Endothelial cell of umbilical vein (primary cell): ENCODE measurements at regions not wholly inside any gene's neighbourhood (a gene's known extent, or its start where the extent isn't known, plus 50 kb on each side); places are given as distances from the start of the nearest gene placed in this dataset.

Source experiments
- BruUV-seq: library from RNA; stranded (reverse); fragments of 400-500 nt; replicated peaks from 2 replicates; lab custom pipeline; 2021; lab: Mats Ljungman, UMichigan
- CTCF ChIA-PET: fragments of 300-600, 350-600 bp; sonication (Branson Sonifier 250); formaldehyde crosslinking; loops from one replicate; lab custom pipeline; 2021; ENCODE audit warnings: antibody characterized with exemption, inconsistent platforms; lab: Charles Lee
- POLR2A ChIA-PET: fragments of 300-600, 350-600 bp; sonication (Branson Sonifier 250); formaldehyde crosslinking; loops from one replicate; lab custom pipeline; 2021; ENCODE audit warnings: antibody characterized with exemption, inconsistent platforms; lab: Charles Lee
- DNase-seq: peaks from one replicate; pipeline ENCODE4 v3.0.0-alpha.2; 2011; ENCODE audit warnings: low read depth, low spot score
- FAIRE-seq: peaks from 2 replicates; lab custom pipeline; 2011; peaks lifted over from hg19 to GRCh38; lab: Jason Lieb, UNC
- H2AFZ ChIP-seq: 2 replicates; pipeline ENCODE4 v1.6.0; 2012; ENCODE audit warnings: low read depth, low read length, control low read depth, inconsistent platforms
- H3K27ac ChIP-seq: 2 replicates; pipeline ENCODE4 v1.5.1; 2011; ENCODE audit warnings: low read depth, mild to moderate bottlenecking, control low read depth, low read length, moderate library complexity; ENCODE audit not compliant: insufficient read depth
- H3K27me3 ChIP-seq, 2 experiments: 2 replicates each; pipeline versions ENCODE4 v1.6.0 to v1.6.1; 2011; ENCODE audit warnings: low read length in 2 of 2, mixed read lengths in 1 of 2; ENCODE audit not compliant: control insufficient read depth in 2 of 2, insufficient read depth in 2 of 2
- H3K36me3 ChIP-seq, 2 experiments: 2 replicates in 1 of 2; 3 replicates in 1 of 2; pipeline ENCODE4 v1.5.1; 2011; ENCODE audit warnings: low read length in 2 of 2, mild to moderate bottlenecking in 1 of 2, moderate library complexity in 1 of 2; ENCODE audit not compliant: control insufficient read depth in 2 of 2, insufficient read depth in 2 of 2; ENCODE audit errors: extremely low read depth in 1 of 2
- H3K4me1 ChIP-seq: 3 replicates; pipeline ENCODE4 v1.5.1; 2011; ENCODE audit warnings: mild to moderate bottlenecking, low read length; ENCODE audit not compliant: control insufficient read depth, insufficient read depth; ENCODE audit errors: extremely low read depth
- H3K4me2 ChIP-seq: 2 replicates; pipeline ENCODE4 v1.6.1; 2011; ENCODE audit warnings: low read length, control low read depth, mixed read lengths; ENCODE audit not compliant: insufficient read depth
- H3K4me3 ChIP-seq, 3 experiments: fragments of 200-600 bp in 1 of 3; sonication (generic), shearing (Covaris generic) in 1 of 3; replicated peaks in 1 of 3; 2 replicates each; pipeline ENCODE4 v1.5.1; 2011 to 2016; ENCODE audit warnings: control low read depth in 3 of 3, low read length in 3 of 3, mild to moderate bottlenecking in 2 of 3, inconsistent platforms in 1 of 3, low read depth in 1 of 3, moderate library complexity in 1 of 3; ENCODE audit not compliant: insufficient read depth in 1 of 3
- H3K79me2 ChIP-seq: 2 replicates; pipeline ENCODE4 v1.6.0; 2012; ENCODE audit warnings: low read length, inconsistent platforms; ENCODE audit not compliant: control insufficient read depth, insufficient read depth
- H3K9ac ChIP-seq: replicated peaks from 2 replicates; pipeline ENCODE3; 2011; ENCODE audit warnings: low read length, control low read depth; ENCODE audit not compliant: insufficient read depth; ENCODE audit errors: extremely low read depth
- H3K9me1 ChIP-seq: replicated peaks from 3 replicates; pipeline ENCODE4 v1.6.0; 2011; ENCODE audit warnings: mild to moderate bottlenecking, low read length; ENCODE audit not compliant: control insufficient read depth, insufficient read depth; ENCODE audit errors: extremely low read depth
- H3K9me3 ChIP-seq: replicated peaks from 2 replicates; pipeline ENCODE4 v1.5.1; 2012; ENCODE audit warnings: low read length, inconsistent platforms; ENCODE audit not compliant: control insufficient read depth, insufficient read depth
- H4K20me1 ChIP-seq: replicated peaks from 2 replicates; pipeline ENCODE3; 2011; ENCODE audit warnings: mild to moderate bottlenecking, low read length; ENCODE audit not compliant: control insufficient read depth, insufficient read depth; ENCODE audit errors: extremely low read depth
- CTCF ChIP-seq, 2 donors: IDR thresholded peaks; 1 replicate in 1 of 2; 2 replicates in 1 of 2; pipeline ENCODE4 v1.5.1; 2011; ENCODE audit warnings: low read length in 2 of 2, mild to moderate bottlenecking in 2 of 2, moderate library complexity in 2 of 2, control low read depth in 1 of 2, inconsistent platforms in 1 of 2, low read depth in 1 of 2; ENCODE audit not compliant: insufficient read depth in 1 of 2; ENCODE audit errors: extremely low read depth in 1 of 2
- EZH2 ChIP-seq: IDR thresholded peaks from 2 replicates; pipeline ENCODE4 v1.6.1; 2012; ENCODE audit warnings: borderline replicate concordance, low read depth, mild to moderate bottlenecking, moderate library complexity, low read length, inconsistent platforms; ENCODE audit not compliant: severe bottlenecking
- FOS ChIP-seq: IDR thresholded peaks from 2 replicates; pipeline ENCODE4 v1.6.1; 2011; ENCODE audit warnings: mild to moderate bottlenecking, low read length, moderate library complexity, borderline replicate concordance; ENCODE audit not compliant: insufficient read depth
- GATA2 ChIP-seq: IDR thresholded peaks from 2 replicates; pipeline ENCODE4 v1.7.0; 2011; ENCODE audit warnings: low read depth, mild to moderate bottlenecking, moderate library complexity, mixed read lengths, low read length; ENCODE audit not compliant: insufficient read length, insufficient read depth
- JUN ChIP-seq: IDR thresholded peaks from 2 replicates; pipeline ENCODE4 v1.6.1; 2011; ENCODE audit warnings: borderline replicate concordance, low read depth; ENCODE audit not compliant: insufficient read length, insufficient read depth
- MYC ChIP-seq: IDR thresholded peaks from one replicate; pipeline ENCODE4 v1.6.1; 2011; ENCODE audit warnings: mild to moderate bottlenecking, low read depth, low read length
- POLR2A ChIP-seq: IDR thresholded peaks from 2 replicates; pipeline ENCODE4 v1.6.1; 2012; ENCODE audit warnings: low read depth, mild to moderate bottlenecking, control low read depth, low read length
- POLR2AphosphoS5 ChIP-seq: IDR thresholded peaks from 2 replicates; pipeline ENCODE4 v1.6.1; 2012; ENCODE audit warnings: low read depth, mild to moderate bottlenecking, control low read depth, low read length, moderate library complexity; ENCODE audit not compliant: insufficient read depth
- dilution Hi-C: fragments of 300-500 bp; cut with MboI; formaldehyde crosslinking; loops from one replicate; pipeline ENCODE4 v1.15.0; 2019; ENCODE audit warnings: low sequenced_read_pairs; ENCODE audit not compliant: extremely low pct_ligation_motif_present
- intact Hi-C: fragments of 100-400 bp; cut with micrococcal nuclease; formaldehyde crosslinking; loops from one replicate; pipeline ENCODE4 v1.10.0; 2022
- TF ChIP-seq, protein P1 (sequence below): IDR thresholded peaks from 2 replicates; pipeline ENCODE4 v1.6.1; 2011; ENCODE audit not compliant: insufficient read depth, insufficient read length

DNA sequence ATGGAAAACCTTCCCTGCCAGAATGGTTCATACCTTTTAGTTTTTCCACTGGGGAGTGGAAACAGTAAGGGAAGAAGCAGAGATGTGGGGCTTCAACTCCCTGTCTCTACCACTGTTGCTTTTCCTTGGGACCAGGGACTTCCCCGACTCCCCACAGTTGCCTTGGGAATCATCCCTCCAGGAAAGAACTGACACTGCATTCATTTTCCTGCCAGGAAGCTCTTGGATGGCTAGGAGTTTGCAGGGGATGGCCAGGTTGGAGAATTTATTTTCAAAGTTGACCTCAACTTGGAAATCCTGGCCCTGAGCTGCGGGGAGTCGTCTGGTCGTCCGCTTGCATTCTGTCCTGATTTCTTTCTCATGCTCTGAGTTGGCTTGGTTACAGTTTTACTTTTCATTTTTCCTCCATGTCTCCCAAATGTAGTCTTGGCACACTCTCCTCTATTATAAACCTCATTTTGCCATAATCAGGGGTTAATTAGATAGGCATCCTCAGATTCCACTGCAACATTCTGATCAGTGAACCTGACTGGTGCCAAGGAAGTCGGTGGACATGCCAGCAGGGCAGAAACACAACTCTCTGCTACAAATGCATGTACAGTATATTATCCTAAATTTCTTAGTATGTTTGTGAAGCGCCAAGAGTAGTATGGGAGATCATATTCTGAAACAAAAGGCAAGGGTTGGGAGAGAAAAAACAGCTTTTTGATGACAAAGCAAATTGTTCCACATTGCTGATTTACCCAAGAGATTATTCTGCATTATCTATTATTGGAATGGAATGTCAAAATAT is 220.5 kb upstream of the XYLT1 start:
- no peak overlapping the region for H3K27ac ChIP-seq
- dilution Hi-C loops: no loop called here
- POLR2A ChIA-PET: no interaction called here

More for the DNA sequence above, 220.5 kb upstream of the XYLT1 start:
- no peak for TF ChIP-seq POLR2A
- TF ChIP-seq FOS: no peak
- no peak for TF ChIP-seq GATA2
- TF ChIP-seq, protein P1, sequence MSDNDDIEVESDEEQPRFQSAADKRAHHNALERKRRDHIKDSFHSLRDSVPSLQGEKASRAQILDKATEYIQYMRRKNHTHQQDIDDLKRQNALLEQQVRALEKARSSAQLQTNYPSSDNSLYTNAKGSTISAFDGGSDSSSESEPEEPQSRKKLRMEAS: no peak
- no peak for TF ChIP-seq EZH2
- no peak for TF ChIP-seq CTCF (IDR thresholded peaks at IDR 0.05; ENCODE audit: extremely low read depth in 1 of 2, insufficient read depth in 1 of 2, low read depth in 1 of 2, low read length in 2 of 2)
- no peak for TF ChIP-seq MYC
- TF ChIP-seq POLR2AphosphoS5: no peak
- no peak for TF ChIP-seq JUN
- H3K79me2 ChIP-seq: no peaks in the 10 kb centered on the region
- CTCF ChIA-PET: no interaction called here
- no peaks in the 10 kb centered on the region for H3K27me3 ChIP-seq
- no peak overlapping the region for H3K9ac ChIP-seq
- no TSS peak for BruUV-seq
- no peaks in the 10 kb centered on the region for H3K4me1 ChIP-seq
- intact Hi-C loops: no loop called here
- H4K20me1 ChIP-seq: no peaks in the 10 kb centered on the region
- H3K9me1 ChIP-seq: no peaks in the 10 kb centered on the region
- FAIRE-seq: no peak
- H3K36me3 ChIP-seq: no peaks in the 10 kb centered on the region
- no peak for DNase-seq
- no peak overlapping the region for H3K4me2 ChIP-seq
- H2AFZ ChIP-seq: no peak overlapping the region
- H3K9me3 ChIP-seq: no peaks in the 10 kb centered on the region
- H3K4me3 ChIP-seq: no peak overlapping the region
